ENCODE measurements at regions not wholly inside any gene's neighbourhood (a gene's known extent, or its start where the extent isn't known, plus 50 kb on each side); places are given as distances from the start of the nearest gene placed in this dataset.

DNA sequence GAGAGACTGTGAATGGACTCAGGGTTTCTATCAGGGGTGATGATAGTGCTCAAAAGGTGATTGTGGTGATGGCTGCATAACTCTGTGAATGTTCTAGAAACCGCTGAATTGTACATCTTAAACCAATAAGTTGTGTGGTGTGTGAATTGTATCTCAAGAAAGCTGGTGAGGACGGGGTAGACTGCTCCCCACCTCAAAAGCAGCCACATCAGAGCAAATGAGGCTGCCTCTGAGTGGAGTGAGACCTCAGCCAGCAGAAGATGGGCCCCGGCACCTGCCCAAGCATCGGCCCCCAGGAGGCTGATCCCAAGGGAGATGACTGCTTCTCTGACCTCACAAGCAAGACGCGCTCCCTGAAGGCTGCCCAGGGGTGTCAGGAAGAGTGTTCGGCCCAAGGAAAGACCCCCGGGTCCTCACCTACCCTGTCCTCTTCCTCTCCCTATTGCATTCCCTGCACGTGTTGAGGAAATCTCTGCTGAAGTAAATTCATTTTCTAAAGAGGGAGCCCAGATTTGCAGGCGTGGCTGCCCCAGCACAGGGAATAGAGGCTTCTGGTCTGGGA lies 279.3 kb upstream of the SHH start (continued):
- TF ChIP-seq PREB (CRISPR knock-in tag; IDR thresholded peaks at IDR 0.05) (no peak), ZBTB49 (CRISPR knock-in tag; IDR thresholded peaks at IDR 0.05; ENCODE audit: borderline replicate concordance) (no peak), ZNF615 (CRISPR knock-in tag; IDR thresholded peaks at IDR 0.05; ENCODE audit: borderline replicate concordance) (no peak)
- TF ChIP-seq, protein P1, sequence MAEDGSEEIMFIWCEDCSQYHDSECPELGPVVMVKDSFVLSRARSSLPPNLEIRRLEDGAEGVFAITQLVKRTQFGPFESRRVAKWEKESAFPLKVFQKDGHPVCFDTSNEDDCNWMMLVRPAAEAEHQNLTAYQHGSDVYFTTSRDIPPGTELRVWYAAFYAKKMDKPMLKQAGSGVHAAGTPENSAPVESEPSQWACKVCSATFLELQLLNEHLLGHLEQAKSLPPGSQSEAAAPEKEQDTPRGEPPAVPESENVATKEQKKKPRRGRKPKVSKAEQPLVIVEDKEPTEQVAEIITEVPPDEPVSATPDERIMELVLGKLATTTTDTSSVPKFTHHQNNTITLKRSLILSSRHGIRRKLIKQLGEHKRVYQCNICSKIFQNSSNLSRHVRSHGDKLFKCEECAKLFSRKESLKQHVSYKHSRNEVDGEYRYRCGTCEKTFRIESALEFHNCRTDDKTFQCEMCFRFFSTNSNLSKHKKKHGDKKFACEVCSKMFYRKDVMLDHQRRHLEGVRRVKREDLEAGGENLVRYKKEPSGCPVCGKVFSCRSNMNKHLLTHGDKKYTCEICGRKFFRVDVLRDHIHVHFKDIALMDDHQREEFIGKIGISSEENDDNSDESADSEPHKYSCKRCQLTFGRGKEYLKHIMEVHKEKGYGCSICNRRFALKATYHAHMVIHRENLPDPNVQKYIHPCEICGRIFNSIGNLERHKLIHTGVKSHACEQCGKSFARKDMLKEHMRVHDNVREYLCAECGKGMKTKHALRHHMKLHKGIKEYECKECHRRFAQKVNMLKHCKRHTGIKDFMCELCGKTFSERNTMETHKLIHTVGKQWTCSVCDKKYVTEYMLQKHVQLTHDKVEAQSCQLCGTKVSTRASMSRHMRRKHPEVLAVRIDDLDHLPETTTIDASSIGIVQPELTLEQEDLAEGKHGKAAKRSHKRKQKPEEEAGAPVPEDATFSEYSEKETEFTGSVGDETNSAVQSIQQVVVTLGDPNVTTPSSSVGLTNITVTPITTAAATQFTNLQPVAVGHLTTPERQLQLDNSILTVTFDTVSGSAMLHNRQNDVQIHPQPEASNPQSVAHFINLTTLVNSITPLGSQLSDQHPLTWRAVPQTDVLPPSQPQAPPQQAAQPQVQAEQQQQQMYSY (CRISPR knock-in tag; IDR thresholded peaks at IDR 0.05), result no peak

- H3K4me2 ChIP-seq (ENCODE audit: low read depth, low read length), result no peak overlapping the region
- FAIRE-seq, result no peak
- in situ Hi-C loops (cut with HindIII; ENCODE audit: extremely low pct_ligation_motif_present, low pct_unique_long_range_greater_than_20kb), result no loop called here
- no peak overlapping the region for H3K4me3 ChIP-seq (replicated peaks in 1 of 3; ENCODE audit: insufficient read depth in 1 of 3, low read depth in 2 of 3, low read length in 3 of 3)
- H3K4me1 ChIP-seq (ENCODE audit: insufficient read depth, low read length), result no peaks in the 10 kb centered on the region
- no peak overlapping the region for H3K27ac ChIP-seq (ENCODE audit: extremely low read length, insufficient read depth, low read length)
- peaks cover 5 to 63% of the 10 kb centered on the region in 2 experiments; a peak in 4 of 5 replicates for H3K27me3 ChIP-seq (ENCODE audit: control insufficient read depth in 1 of 2, insufficient read depth in 2 of 2, low read length in 2 of 2)
- no peaks in the 10 kb centered on the region for H3K9me3 ChIP-seq (ENCODE audit: low read length)
- ChIA-PET CTCF (ENCODE audit: low intra/inter-chr PET ratio, low total read pairs) (no interaction called here), POLR2A (no interaction called here)
- ATAC-seq, result no peak
- no peak for DNase-seq (ENCODE audit: low spot score)
- WGBS (ENCODE audit: low lambda C conversion rate), result 25% methylated on average over 6 of the region's 6 CpGs
- H3K79me2 ChIP-seq (ENCODE audit: insufficient read depth, low read length), result no peaks in the 10 kb centered on the region
- H4K20me1 ChIP-seq (ENCODE audit: insufficient read depth, low read length), result no peaks in the 10 kb centered on the region
- H3K36me3 ChIP-seq (replicated peaks in 1 of 2; ENCODE audit: control insufficient read depth in 1 of 2, insufficient read depth in 2 of 2, low read length in 2 of 2), result no peaks in the 10 kb centered on the region
- no peak overlapping the region for H3K9ac ChIP-seq (ENCODE audit: insufficient read depth, low read depth, low read length)
- intact Hi-C loops (cut with micrococcal nuclease; ENCODE audit: unreplicated experiment), result no loop called here
- no TSS peak for BruUV-seq (replicated peaks)
- no peak overlapping the region for H2AFZ ChIP-seq (ENCODE audit: low read length)
- TF ChIP-seq ZKSCAN5 (CRISPR knock-in tag; IDR thresholded peaks at IDR 0.05) (no peak), SMAD1 (CRISPR knock-in tag; IDR thresholded peaks at IDR 0.05; ENCODE audit: borderline replicate concordance, low read depth) (no peak), CTCF (CRISPR knock-in tag; IDR thresholded peaks at IDR 0.05) (no peak), ZNF496 (CRISPR knock-in tag; IDR thresholded peaks at IDR 0.05; ENCODE audit: insufficient replicate concordance) (no peak), HIVEP1 (CRISPR knock-in tag; IDR thresholded peaks at IDR 0.05) (no peak), SIN3A (IDR thresholded peaks at IDR 0.05; ENCODE audit: borderline replicate concordance, low read depth, low read length) (no peak), TCF7L2 (IDR thresholded peaks at IDR 0.05; ENCODE audit: low read depth, low read length) (no peak)
- TF ChIP-seq, protein P2, sequence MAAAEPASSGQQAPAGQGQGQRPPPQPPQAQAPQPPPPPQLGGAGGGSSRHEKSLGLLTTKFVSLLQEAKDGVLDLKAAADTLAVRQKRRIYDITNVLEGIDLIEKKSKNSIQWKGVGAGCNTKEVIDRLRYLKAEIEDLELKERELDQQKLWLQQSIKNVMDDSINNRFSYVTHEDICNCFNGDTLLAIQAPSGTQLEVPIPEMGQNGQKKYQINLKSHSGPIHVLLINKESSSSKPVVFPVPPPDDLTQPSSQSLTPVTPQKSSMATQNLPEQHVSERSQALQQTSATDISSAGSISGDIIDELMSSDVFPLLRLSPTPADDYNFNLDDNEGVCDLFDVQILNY (CRISPR knock-in tag; conservative IDR thresholded peaks at IDR 0.05), result no peak
Observed at GRCh38 chr7:156090988-156091387, 278.7 kb upstream of the SHH start.

All from HepG2 (cell line).